ENCODE measurements at regions not wholly inside any gene's neighbourhood (a gene's known extent, or its start where the extent isn't known, plus 50 kb on each side); places are given as distances from the start of the nearest gene placed in this dataset.

- in situ Hi-C loops (cut with MboI; ENCODE audit: low sequenced_read_pairs, unreplicated experiment) = no loop called here
- no peak for DNase-seq (ENCODE audit: low spot score)
- no peak for TF ChIP-seq CTCF (IDR thresholded peaks at IDR 0.05; ENCODE audit: borderline replicate concordance, control extremely low read depth, extremely low read depth, insufficient read depth, missing control alignments)
Measured at GRCh38 chr1:215472723-215473122, 94.4 kb upstream of the KCTD3 start.

- no peak for DNase-seq (ENCODE audit: low spot score)
- in situ Hi-C loops (cut with MboI; ENCODE audit: low sequenced_read_pairs, unreplicated experiment) = no loop called here
- TF ChIP-seq CTCF (IDR thresholded peaks at IDR 0.05; ENCODE audit: borderline replicate concordance, control extremely low read depth, extremely low read depth, insufficient read depth, missing control alignments) = no peak
Measured at GRCh38 chr1:215473943-215474342, 93.2 kb upstream of the KCTD3 start.

- no peak for TF ChIP-seq CTCF (IDR thresholded peaks at IDR 0.05; ENCODE audit: borderline replicate concordance, control extremely low read depth, extremely low read depth, insufficient read depth, missing control alignments)
- no peak for DNase-seq (ENCODE audit: low spot score)
- in situ Hi-C loops (cut with MboI; ENCODE audit: low sequenced_read_pairs, unreplicated experiment) = no loop called here
Measured at GRCh38 chr1:215474940-215475339, 92.2 kb upstream of the KCTD3 start.

- TF ChIP-seq CTCF (IDR thresholded peaks at IDR 0.05; ENCODE audit: borderline replicate concordance, control extremely low read depth, extremely low read depth, insufficient read depth, missing control alignments) = no peak
- in situ Hi-C loops (cut with MboI; ENCODE audit: low sequenced_read_pairs, unreplicated experiment) = no loop called here
- no peak for DNase-seq (ENCODE audit: low spot score)
Measured at GRCh38 chr1:215475796-215476481, 91.2 kb upstream of the KCTD3 start.

GRCh38 chr1:215476541-215476940 lies 90.6 kb upstream of the KCTD3 start:
- no peak for DNase-seq (ENCODE audit: low spot score)
- in situ Hi-C loops (cut with MboI; ENCODE audit: low sequenced_read_pairs, unreplicated experiment) = no loop called here
- no peak for TF ChIP-seq CTCF (IDR thresholded peaks at IDR 0.05; ENCODE audit: borderline replicate concordance, control extremely low read depth, extremely low read depth, insufficient read depth, missing control alignments)

GRCh38 chr1:215477632-215478031 lies 89.5 kb upstream of the KCTD3 start:
- DNase-seq (ENCODE audit: low spot score) = no peak
- TF ChIP-seq CTCF (IDR thresholded peaks at IDR 0.05; ENCODE audit: borderline replicate concordance, control extremely low read depth, extremely low read depth, insufficient read depth, missing control alignments) = no peak
- in situ Hi-C loops (cut with MboI; ENCODE audit: low sequenced_read_pairs, unreplicated experiment) = no loop called here

All from GM13976 (cell line).